H9 (cell line): ENCODE measurements at regions not wholly inside any gene's neighbourhood (a gene's known extent, or its start where the extent isn't known, plus 50 kb on each side); places are given as distances from the start of the nearest gene placed in this dataset.
A peak's percentile ranks its signal among the peaks of the same experiment; 100 is the strongest.

ENCODE experiments used
- DNase-seq: peaks from one replicate; pipeline ENCODE4 v3.0.0-alpha.2; 2017
- H2AFZ ChIP-seq: one replicate; pipeline ENCODE4 v1.6.1; 2013; ENCODE audit warnings: mild to moderate bottlenecking, low read length, control low read depth, moderate library complexity
- H2AK5ac ChIP-seq: 2 replicates; pipeline ENCODE4 v1.6.1; 2013; ENCODE audit warnings: low read length, control low read depth, mixed read lengths; ENCODE audit not compliant: insufficient read length
- H2BK120ac ChIP-seq: one replicate; pipeline ENCODE4 v1.6.1; 2013; ENCODE audit warnings: low read depth, mild to moderate bottlenecking, low read length, control low read depth, inconsistent platforms; ENCODE audit not compliant: poor library complexity, severe bottlenecking
- H2BK12ac ChIP-seq: 2 replicates; pipeline ENCODE4 v1.6.1; 2013; ENCODE audit warnings: low read length, control low read depth, mixed read lengths, low read depth; ENCODE audit not compliant: insufficient read length
- H2BK15ac ChIP-seq: 2 replicates; pipeline ENCODE4 v1.6.1; 2013; ENCODE audit warnings: low read depth, low read length, control low read depth
- H2BK20ac ChIP-seq: one replicate; pipeline ENCODE4 v1.6.1; 2013; ENCODE audit warnings: low read depth, mild to moderate bottlenecking, low read length, control low read depth, inconsistent platforms; ENCODE audit not compliant: poor library complexity, severe bottlenecking
- H2BK5ac ChIP-seq: 2 replicates; pipeline ENCODE4 v1.6.1; 2013; ENCODE audit warnings: low read length, control low read depth, mixed read lengths; ENCODE audit not compliant: insufficient read length
- H3K14ac ChIP-seq: 2 replicates; pipeline ENCODE4 v1.6.1; 2013; ENCODE audit warnings: low read length, control low read depth; ENCODE audit not compliant: insufficient read depth
- H3K18ac ChIP-seq: 2 replicates; pipeline ENCODE4 v1.6.1; 2013; ENCODE audit warnings: low read depth, mild to moderate bottlenecking, mixed read lengths, low read length, control low read depth; ENCODE audit not compliant: insufficient read length
- H3K23ac ChIP-seq: 2 replicates; pipeline ENCODE4 v1.6.1; 2013; ENCODE audit warnings: low read length, control low read depth, mixed read lengths, low read depth; ENCODE audit not compliant: insufficient read length
- H3K23me2 ChIP-seq: 2 replicates; pipeline ENCODE4 v1.6.1; 2013; ENCODE audit warnings: low read depth, mild to moderate bottlenecking, mixed read lengths, low read length, control low read depth; ENCODE audit not compliant: insufficient read length, poor library complexity, severe bottlenecking
- H3K27ac ChIP-seq: 2 replicates; pipeline ENCODE4 v1.5.1; 2013; ENCODE audit warnings: low read length, control low read depth, mixed read lengths, low read depth; ENCODE audit not compliant: insufficient read length
- H3K27me3 ChIP-seq: 2 replicates; pipeline ENCODE4 v1.6.1; 2013; ENCODE audit warnings: low read length, control low read depth, inconsistent platforms; ENCODE audit not compliant: insufficient read depth
- H3K4ac ChIP-seq: 2 replicates; pipeline ENCODE4 v1.6.1; 2013; ENCODE audit warnings: low read depth, mild to moderate bottlenecking, control low read depth, inconsistent platforms, low read length, moderate library complexity
- H3K4me1 ChIP-seq: 2 replicates; pipeline ENCODE4 v1.6.1; 2013; ENCODE audit warnings: low read length, control low read depth, inconsistent platforms; ENCODE audit not compliant: insufficient read depth
- H3K4me2 ChIP-seq: 2 replicates; pipeline ENCODE4 v1.6.1; 2013; ENCODE audit warnings: low read length, control low read depth, mixed read lengths; ENCODE audit not compliant: insufficient read length, insufficient read depth
- H3K56ac ChIP-seq: 2 replicates; pipeline ENCODE4 v1.6.1; 2013; ENCODE audit warnings: low read depth, mild to moderate bottlenecking, mixed read lengths, low read length, control low read depth; ENCODE audit not compliant: insufficient read length
- H3K79me1 ChIP-seq: 2 replicates; pipeline ENCODE4 v1.6.1; 2013; ENCODE audit warnings: low read depth, mild to moderate bottlenecking, moderate library complexity, low read length, control low read depth, inconsistent platforms; ENCODE audit not compliant: insufficient read depth, poor library complexity, severe bottlenecking
- H3K79me2 ChIP-seq: 2 replicates; pipeline ENCODE4 v1.6.1; 2013; ENCODE audit warnings: low read length, control low read depth, inconsistent platforms; ENCODE audit not compliant: insufficient read depth
- H3K9ac ChIP-seq: 2 replicates; pipeline ENCODE4 v1.6.1; 2013; ENCODE audit warnings: low read length, control low read depth, mixed read lengths; ENCODE audit not compliant: insufficient read length; ENCODE audit errors: extremely low read depth
- H3K9me3 ChIP-seq: one replicate; pipeline ENCODE4 v1.6.1; 2013; ENCODE audit warnings: low read depth, low read length, inconsistent platforms; ENCODE audit not compliant: control insufficient read depth
- H3T11ph ChIP-seq: one replicate; pipeline ENCODE4 v1.6.1; 2013; ENCODE audit warnings: mild to moderate bottlenecking, low read length, control low read depth, inconsistent platforms
- H4K20me1 ChIP-seq: one replicate; pipeline ENCODE4 v1.6.1; 2013; ENCODE audit not compliant: control insufficient read depth, insufficient read length, insufficient read depth
- H4K5ac ChIP-seq: 2 replicates; pipeline ENCODE4 v1.6.1; 2013; ENCODE audit warnings: low read depth, mild to moderate bottlenecking, mixed read lengths, low read length, control low read depth; ENCODE audit not compliant: insufficient read length
- H4K8ac ChIP-seq: replicated peaks from 2 replicates; pipeline ENCODE4 v1.6.1; 2013; ENCODE audit warnings: low read length, control low read depth, mixed read lengths, low read depth; ENCODE audit not compliant: insufficient read length
- H4K91ac ChIP-seq: 2 replicates; pipeline ENCODE4 v1.6.1; 2013; ENCODE audit warnings: low read depth, mild to moderate bottlenecking, moderate library complexity, mixed read lengths, low read length, control low read depth; ENCODE audit not compliant: insufficient read length
- H3K27ac Mint-ChIP-seq, 3 experiments: 2 replicates in 2 of 3; 3 replicates in 1 of 3; pipeline ENCODE4 v1.8.0; 2020 to 2021; ENCODE audit warnings: mixed read lengths in 3 of 3, mild to moderate bottlenecking in 1 of 3, moderate library complexity in 1 of 3
- H3K27me3 Mint-ChIP-seq: 2 replicates; pipeline ENCODE4 v1.8.0; 2021; ENCODE audit warnings: low read depth, mild to moderate bottlenecking, moderate library complexity, mixed read lengths
- H3K36me3 Mint-ChIP-seq, 3 experiments: 2 replicates in 2 of 3; 3 replicates in 1 of 3; pipeline ENCODE4 v1.8.0; 2020 to 2021; ENCODE audit warnings: low read depth in 3 of 3, mixed read lengths in 3 of 3; ENCODE audit not compliant: insufficient read depth in 1 of 3
- H3K4me1 Mint-ChIP-seq, 2 experiments: 2 replicates each; pipeline ENCODE4 v1.8.0; 2020; ENCODE audit warnings: mixed read lengths in 2 of 2
- H3K4me3 Mint-ChIP-seq, 2 experiments: 2 replicates in 1 of 2; 3 replicates in 1 of 2; pipeline ENCODE4 v1.8.0; 2020 to 2021; ENCODE audit warnings: mild to moderate bottlenecking in 2 of 2, mixed read lengths in 2 of 2, moderate library complexity in 1 of 2
- H3K9me3 Mint-ChIP-seq, 2 experiments: 2 replicates in 1 of 2; 3 replicates in 1 of 2; pipeline ENCODE4 v1.8.0; 2020; ENCODE audit warnings: mild to moderate bottlenecking in 2 of 2, mixed read lengths in 2 of 2, moderate library complexity in 1 of 2
- WGBS: extraction: QIAGEN DNeasy Blood & Tissue Kit; methylation state at CpG from one replicate; pipeline ENCODE4 v1.1.7; 2013; ENCODE audit warnings: missing lambda C conversion rate, low lambda C conversion rate, mixed read lengths; ENCODE audit not compliant: insufficient read length; ENCODE audit errors: extremely low coverage; 5-methylcytosine and 5-hydroxymethylcytosine counted together
- TF ChIP-seq, protein P1 (sequence below): fragments of 200-600 bp; sonication (generic); conservative IDR thresholded peaks from 3 replicates; pipeline ENCODE4 v1.8.0; 2021; ENCODE audit warnings: antibody characterized with exemption, mild to moderate bottlenecking

DNA sequence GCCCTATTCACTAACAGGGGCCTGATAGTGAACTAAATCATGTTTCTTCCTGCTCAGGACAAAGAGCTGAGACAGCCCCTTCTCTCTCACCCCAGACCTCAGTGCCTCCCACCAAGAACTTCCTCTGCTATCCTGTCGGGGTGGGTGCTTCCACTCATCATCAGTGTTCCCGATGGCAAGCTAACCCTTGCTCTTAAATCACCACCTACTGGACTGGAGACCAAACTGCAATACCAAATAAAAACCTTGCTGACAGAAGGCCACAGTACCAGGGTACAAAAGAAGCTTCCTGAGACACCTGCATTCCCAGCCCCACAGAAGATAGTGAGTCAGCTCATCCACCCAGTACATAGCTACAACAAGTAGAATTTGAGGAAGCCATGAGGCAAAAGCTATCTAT, 799.5 kb downstream of the LTN1 start:
- no peak overlapping the region for H4K8ac ChIP-seq
- no peaks in the 10 kb centered on the region for H3K79me1 ChIP-seq
- H2BK5ac ChIP-seq, result no peak overlapping the region
- no peak overlapping the region for H3K9ac ChIP-seq
- no peak overlapping the region for H2BK120ac ChIP-seq
- no peak overlapping the region for H4K5ac ChIP-seq
- no peak overlapping the region for H2BK15ac ChIP-seq
- WGBS, result no CpG with 5 or more reads among the region's 2 CpGs
- H2BK12ac ChIP-seq, result no peak overlapping the region
- no peak overlapping the region for H3K18ac ChIP-seq
- no peak overlapping the region for H2BK20ac ChIP-seq
- Mint-ChIP-seq H3K4me1 (no peaks in the 10 kb centered on the region), H3K27me3 (no peaks in the 10 kb centered on the region), H3K36me3 (peaks cover 5 to 41% (median 17%) of the 10 kb centered on the region in 3 experiments), H3K27ac (no peak overlapping the region), H3K9me3 (peaks cover 23 to 35% of the 10 kb centered on the region in 2 experiments; a peak in 4 of 5 replicates), H3K4me3 (no peak overlapping the region)
- H4K20me1 ChIP-seq, result no peaks in the 10 kb centered on the region
- H3K4ac ChIP-seq, result no peak overlapping the region
- no peaks in the 10 kb centered on the region for H3K23me2 ChIP-seq
- H3K14ac ChIP-seq, result no peak overlapping the region
- peak; percentile 29 for DNase-seq
- no peak overlapping the region for H3K4me2 ChIP-seq
- no peaks in the 10 kb centered on the region for H3K79me2 ChIP-seq
- no peak overlapping the region for H2AK5ac ChIP-seq
- no peaks in the 10 kb centered on the region for H3K4me1 ChIP-seq
- H3K56ac ChIP-seq, result no peak overlapping the region
- no peaks in the 10 kb centered on the region for H3K9me3 ChIP-seq
- no peak overlapping the region for H3K23ac ChIP-seq
- H3K27me3 ChIP-seq, result no peaks in the 10 kb centered on the region
- H2AFZ ChIP-seq, result no peak overlapping the region
- H3K27ac ChIP-seq, result no peak overlapping the region
- TF ChIP-seq, protein P1, sequence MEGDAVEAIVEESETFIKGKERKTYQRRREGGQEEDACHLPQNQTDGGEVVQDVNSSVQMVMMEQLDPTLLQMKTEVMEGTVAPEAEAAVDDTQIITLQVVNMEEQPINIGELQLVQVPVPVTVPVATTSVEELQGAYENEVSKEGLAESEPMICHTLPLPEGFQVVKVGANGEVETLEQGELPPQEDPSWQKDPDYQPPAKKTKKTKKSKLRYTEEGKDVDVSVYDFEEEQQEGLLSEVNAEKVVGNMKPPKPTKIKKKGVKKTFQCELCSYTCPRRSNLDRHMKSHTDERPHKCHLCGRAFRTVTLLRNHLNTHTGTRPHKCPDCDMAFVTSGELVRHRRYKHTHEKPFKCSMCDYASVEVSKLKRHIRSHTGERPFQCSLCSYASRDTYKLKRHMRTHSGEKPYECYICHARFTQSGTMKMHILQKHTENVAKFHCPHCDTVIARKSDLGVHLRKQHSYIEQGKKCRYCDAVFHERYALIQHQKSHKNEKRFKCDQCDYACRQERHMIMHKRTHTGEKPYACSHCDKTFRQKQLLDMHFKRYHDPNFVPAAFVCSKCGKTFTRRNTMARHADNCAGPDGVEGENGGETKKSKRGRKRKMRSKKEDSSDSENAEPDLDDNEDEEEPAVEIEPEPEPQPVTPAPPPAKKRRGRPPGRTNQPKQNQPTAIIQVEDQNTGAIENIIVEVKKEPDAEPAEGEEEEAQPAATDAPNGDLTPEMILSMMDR, result peak; percentile 50; the same call in 2 of the 3 replicates
- H4K91ac ChIP-seq, result no peak overlapping the region
- no peak overlapping the region for H3T11ph ChIP-seq
